Activated naive CD4-positive, alpha-beta T cell treated with anti-CD3 and anti-CD28 coated beads, Interleukin-2, amount 10 ng/mL, durations not matched to agents 7 days and 5 days (primary cell): ENCODE measurements at regions not wholly inside any gene's neighbourhood (a gene's known extent, or its start where the extent isn't known, plus 50 kb on each side); places are given as distances from the start of the nearest gene placed in this dataset.

Experiments
- CTCF ChIA-PET: fragments of 350-600 bp; sonication (Branson Sonifier 250); formaldehyde crosslinking; loops from one replicate; lab custom pipeline; 2021; ENCODE audit warnings: antibody characterized with exemption; lab: Charles Lee
- DNase-seq: peaks from one replicate; pipeline ENCODE4 v3.0.0-alpha.2; 2020
- H3K27ac Mint-ChIP-seq: one replicate; pipeline ENCODE4 v1.8.0; 2021; ENCODE audit warnings: mild to moderate bottlenecking, moderate library complexity, mixed read lengths
- H3K27me3 Mint-ChIP-seq: one replicate; pipeline ENCODE4 v1.8.0; 2021; ENCODE audit warnings: mild to moderate bottlenecking, mixed read lengths
- H3K36me3 Mint-ChIP-seq: one replicate; pipeline ENCODE4 v1.8.0; 2021; ENCODE audit warnings: mixed read lengths
- H3K4me1 Mint-ChIP-seq: one replicate; pipeline ENCODE4 v1.8.0; 2021; ENCODE audit warnings: mixed read lengths
- H3K4me3 Mint-ChIP-seq: one replicate; pipeline ENCODE4 v1.8.0; 2021; ENCODE audit warnings: mild to moderate bottlenecking, moderate library complexity, mixed read lengths
- H3K9me3 Mint-ChIP-seq: one replicate; pipeline ENCODE4 v1.8.0; 2021; ENCODE audit warnings: mixed read lengths

GRCh38 chr5:155094455-155094854, 80.9 kb downstream of the KIF4B start:
- no peak for DNase-seq
- Mint-ChIP-seq H3K4me1 (no peaks in the 10 kb centered on the region), H3K9me3 (no peaks in the 10 kb centered on the region), H3K4me3 (no peak overlapping the region), H3K36me3 (no peaks in the 10 kb centered on the region), H3K27ac (no peak overlapping the region), H3K27me3 (no peaks in the 10 kb centered on the region)
- CTCF ChIA-PET, result no interaction called here

GRCh38 chr5:155097995-155098394, 84.4 kb downstream of the KIF4B start:
- H3K9me3 Mint-ChIP-seq, result no peaks in the 10 kb centered on the region
- CTCF ChIA-PET, result no interaction called here
- no peaks in the 10 kb centered on the region for H3K36me3 Mint-ChIP-seq
- no peaks in the 10 kb centered on the region for H3K4me1 Mint-ChIP-seq
- no peak overlapping the region for H3K4me3 Mint-ChIP-seq
- no peaks in the 10 kb centered on the region for H3K27me3 Mint-ChIP-seq
- DNase-seq, result no peak
- no peak overlapping the region for H3K27ac Mint-ChIP-seq

GRCh38 chr5:155098433-155098832, 84.9 kb downstream of the KIF4B start:
- Mint-ChIP-seq H3K9me3 (no peaks in the 10 kb centered on the region), H3K27me3 (no peaks in the 10 kb centered on the region), H3K4me3 (no peak overlapping the region), H3K4me1 (no peaks in the 10 kb centered on the region), H3K27ac (no peak overlapping the region), H3K36me3 (no peaks in the 10 kb centered on the region)
- CTCF ChIA-PET, result no interaction called here
- no peak for DNase-seq

GRCh38 chr5:155101697-155102096, 88.1 kb downstream of the KIF4B start:
- Mint-ChIP-seq H3K4me3 (no peak overlapping the region), H3K9me3 (no peaks in the 10 kb centered on the region), H3K4me1 (no peaks in the 10 kb centered on the region), H3K27ac (no peak overlapping the region), H3K36me3 (no peaks in the 10 kb centered on the region), H3K27me3 (no peaks in the 10 kb centered on the region)
- DNase-seq, result no peak
- CTCF ChIA-PET, result no interaction called here

- H3K36me3 Mint-ChIP-seq, result no peaks in the 10 kb centered on the region
- no peaks in the 10 kb centered on the region for H3K27me3 Mint-ChIP-seq
- no peak overlapping the region for H3K27ac Mint-ChIP-seq
- CTCF ChIA-PET, result no interaction called here
- no peak overlapping the region for H3K4me3 Mint-ChIP-seq
- no peak for DNase-seq
- H3K9me3 Mint-ChIP-seq, result no peaks in the 10 kb centered on the region
- H3K4me1 Mint-ChIP-seq, result no peaks in the 10 kb centered on the region
Measured at GRCh38 chr5:155103146-155103545, 89.6 kb downstream of the KIF4B start.

- Mint-ChIP-seq H3K27ac (no peak overlapping the region), H3K36me3 (no peaks in the 10 kb centered on the region), H3K4me3 (no peak overlapping the region), H3K4me1 (no peaks in the 10 kb centered on the region), H3K9me3 (no peaks in the 10 kb centered on the region), H3K27me3 (no peaks in the 10 kb centered on the region)
- CTCF ChIA-PET, result no interaction called here
- DNase-seq, result no peak
Measured at GRCh38 chr5:155104441-155104840, 90.9 kb downstream of the KIF4B start.

GRCh38 chr5:155106221-155106620, 92.7 kb downstream of the KIF4B start:
- no peak for DNase-seq

GRCh38 chr5:155113888-155114287, 100.3 kb downstream of the KIF4B start:
- Mint-ChIP-seq H3K27ac (no peak overlapping the region), H3K36me3 (no peaks in the 10 kb centered on the region), H3K4me1 (no peaks in the 10 kb centered on the region), H3K27me3 (no peaks in the 10 kb centered on the region), H3K9me3 (peaks cover 2% of the 10 kb centered on the region), H3K4me3 (no peak overlapping the region)
- CTCF ChIA-PET, result no interaction called here
- DNase-seq, result no peak

More at GRCh38 chr5:155106221-155106620, 92.7 kb downstream of the KIF4B start:
- Mint-ChIP-seq H3K4me3 (no peak overlapping the region), H3K36me3 (no peaks in the 10 kb centered on the region), H3K9me3 (no peaks in the 10 kb centered on the region), H3K27ac (no peak overlapping the region), H3K27me3 (no peaks in the 10 kb centered on the region), H3K4me1 (no peaks in the 10 kb centered on the region)
- CTCF ChIA-PET, result no interaction called here

GRCh38 chr5:155114655-155115054, 101.1 kb downstream of the KIF4B start:
- CTCF ChIA-PET, result no interaction called here
- DNase-seq, result no peak
- Mint-ChIP-seq H3K27ac (no peak overlapping the region), H3K36me3 (no peaks in the 10 kb centered on the region), H3K9me3 (peaks cover 2% of the 10 kb centered on the region), H3K4me3 (no peak overlapping the region), H3K4me1 (no peaks in the 10 kb centered on the region), H3K27me3 (no peaks in the 10 kb centered on the region)

GRCh38 chr5:155116456-155117251, 103.1 kb downstream of the KIF4B start:
- Mint-ChIP-seq H3K36me3 (no peaks in the 10 kb centered on the region), H3K4me1 (no peaks in the 10 kb centered on the region), H3K4me3 (no peak overlapping the region), H3K9me3 (peaks cover 2% of the 10 kb centered on the region), H3K27me3 (no peaks in the 10 kb centered on the region), H3K27ac (no peak overlapping the region)
- CTCF ChIA-PET, result no interaction called here
- no peak for DNase-seq

GRCh38 chr5:155125551-155126095, 112.1 kb downstream of the KIF4B start:
- CTCF ChIA-PET, result no interaction called here
- no peak for DNase-seq
- H3K4me3 Mint-ChIP-seq, result no peak overlapping the region
- no peaks in the 10 kb centered on the region for H3K4me1 Mint-ChIP-seq
- H3K9me3 Mint-ChIP-seq, result no peaks in the 10 kb centered on the region
- H3K27ac Mint-ChIP-seq, result no peak overlapping the region
- no peaks in the 10 kb centered on the region for H3K27me3 Mint-ChIP-seq
- no peaks in the 10 kb centered on the region for H3K36me3 Mint-ChIP-seq

GRCh38 chr5:155126573-155126972, 113.0 kb downstream of the KIF4B start:
- H3K27ac Mint-ChIP-seq, result no peak overlapping the region
- no peaks in the 10 kb centered on the region for H3K9me3 Mint-ChIP-seq
- no peaks in the 10 kb centered on the region for H3K36me3 Mint-ChIP-seq
- no peak overlapping the region for H3K4me3 Mint-ChIP-seq
- DNase-seq, result no peak
- H3K4me1 Mint-ChIP-seq, result no peaks in the 10 kb centered on the region
- CTCF ChIA-PET, result no interaction called here
- H3K27me3 Mint-ChIP-seq, result peaks cover 6% of the 10 kb centered on the region

GRCh38 chr5:155127552-155127951, 114.0 kb downstream of the KIF4B start:
- CTCF ChIA-PET, result no interaction called here
- no peaks in the 10 kb centered on the region for H3K36me3 Mint-ChIP-seq
- no peak for DNase-seq
- H3K4me3 Mint-ChIP-seq, result no peak overlapping the region
- no peaks in the 10 kb centered on the region for H3K9me3 Mint-ChIP-seq
- H3K4me1 Mint-ChIP-seq, result no peaks in the 10 kb centered on the region
- H3K27ac Mint-ChIP-seq, result no peak overlapping the region
- H3K27me3 Mint-ChIP-seq, result peaks cover 6% of the 10 kb centered on the region

- CTCF ChIA-PET, result no interaction called here
Measured at GRCh38 chr5:155128786-155129512, 115.4 kb downstream of the KIF4B start.

GRCh38 chr5:155129513-155129880, 115.9 kb downstream of the KIF4B start:
- peaks cover 6% of the 10 kb centered on the region for H3K27me3 Mint-ChIP-seq
- no peak overlapping the region for H3K27ac Mint-ChIP-seq
- H3K4me3 Mint-ChIP-seq, result no peak overlapping the region
- CTCF ChIA-PET, result no interaction called here
- no peaks in the 10 kb centered on the region for H3K36me3 Mint-ChIP-seq
- no peaks in the 10 kb centered on the region for H3K4me1 Mint-ChIP-seq
- H3K9me3 Mint-ChIP-seq, result no peaks in the 10 kb centered on the region
- no peak for DNase-seq

More at GRCh38 chr5:155128786-155129512, 115.4 kb downstream of the KIF4B start:
- H3K36me3 Mint-ChIP-seq, result no peaks in the 10 kb centered on the region
- DNase-seq, result no peak
- peaks cover 6% of the 10 kb centered on the region for H3K27me3 Mint-ChIP-seq
- H3K4me1 Mint-ChIP-seq, result no peaks in the 10 kb centered on the region
- H3K27ac Mint-ChIP-seq, result no peak overlapping the region
- H3K4me3 Mint-ChIP-seq, result no peak overlapping the region
- no peaks in the 10 kb centered on the region for H3K9me3 Mint-ChIP-seq
